ENCODE measurements at regions not wholly inside any gene's neighbourhood (a gene's known extent, or its start where the extent isn't known, plus 50 kb on each side); places are given as distances from the start of the nearest gene placed in this dataset.

DNA sequence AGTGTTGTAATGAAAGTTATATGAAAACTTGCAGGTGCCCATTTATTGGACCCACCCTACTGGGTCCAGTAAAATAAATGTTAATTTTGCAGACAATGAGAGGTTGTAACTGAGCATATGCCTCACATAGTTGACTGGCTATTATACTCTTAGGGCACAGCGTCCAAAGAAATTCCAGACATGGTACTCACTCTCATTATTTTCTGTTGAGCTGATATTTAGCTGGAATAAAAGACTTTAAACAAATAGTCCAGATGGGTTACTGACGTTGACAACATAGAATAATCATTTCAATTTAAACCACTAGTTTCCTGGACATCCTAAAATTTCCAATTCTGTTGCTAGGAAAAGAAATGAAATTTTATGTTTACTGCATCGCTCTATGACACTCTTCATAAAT lies 174.5 kb downstream of the ZNF365 start:
- H3K27ac ChIP-seq (ENCODE audit: low read depth), result no peak overlapping the region
- no peaks in the 10 kb centered on the region for H3K4me1 ChIP-seq (ENCODE audit: insufficient read depth)
- H2AFZ ChIP-seq, result no peak overlapping the region
- no peaks in the 10 kb centered on the region for H3F3A ChIP-seq (replicated peaks; ENCODE audit: low read depth)
- Mint-ChIP-seq H3K36me3 (ENCODE audit: low read depth) (no peaks in the 10 kb centered on the region), H3K4me1 (no peaks in the 10 kb centered on the region), H3K27ac (no peak overlapping the region), H3K27me3 (ENCODE audit: insufficient read depth, low read depth, poor library complexity) (no peaks in the 10 kb centered on the region), H3K9me3 (no peaks in the 10 kb centered on the region), H3K4me3 (no peak overlapping the region)
- TF ChIP-seq, protein P1, sequence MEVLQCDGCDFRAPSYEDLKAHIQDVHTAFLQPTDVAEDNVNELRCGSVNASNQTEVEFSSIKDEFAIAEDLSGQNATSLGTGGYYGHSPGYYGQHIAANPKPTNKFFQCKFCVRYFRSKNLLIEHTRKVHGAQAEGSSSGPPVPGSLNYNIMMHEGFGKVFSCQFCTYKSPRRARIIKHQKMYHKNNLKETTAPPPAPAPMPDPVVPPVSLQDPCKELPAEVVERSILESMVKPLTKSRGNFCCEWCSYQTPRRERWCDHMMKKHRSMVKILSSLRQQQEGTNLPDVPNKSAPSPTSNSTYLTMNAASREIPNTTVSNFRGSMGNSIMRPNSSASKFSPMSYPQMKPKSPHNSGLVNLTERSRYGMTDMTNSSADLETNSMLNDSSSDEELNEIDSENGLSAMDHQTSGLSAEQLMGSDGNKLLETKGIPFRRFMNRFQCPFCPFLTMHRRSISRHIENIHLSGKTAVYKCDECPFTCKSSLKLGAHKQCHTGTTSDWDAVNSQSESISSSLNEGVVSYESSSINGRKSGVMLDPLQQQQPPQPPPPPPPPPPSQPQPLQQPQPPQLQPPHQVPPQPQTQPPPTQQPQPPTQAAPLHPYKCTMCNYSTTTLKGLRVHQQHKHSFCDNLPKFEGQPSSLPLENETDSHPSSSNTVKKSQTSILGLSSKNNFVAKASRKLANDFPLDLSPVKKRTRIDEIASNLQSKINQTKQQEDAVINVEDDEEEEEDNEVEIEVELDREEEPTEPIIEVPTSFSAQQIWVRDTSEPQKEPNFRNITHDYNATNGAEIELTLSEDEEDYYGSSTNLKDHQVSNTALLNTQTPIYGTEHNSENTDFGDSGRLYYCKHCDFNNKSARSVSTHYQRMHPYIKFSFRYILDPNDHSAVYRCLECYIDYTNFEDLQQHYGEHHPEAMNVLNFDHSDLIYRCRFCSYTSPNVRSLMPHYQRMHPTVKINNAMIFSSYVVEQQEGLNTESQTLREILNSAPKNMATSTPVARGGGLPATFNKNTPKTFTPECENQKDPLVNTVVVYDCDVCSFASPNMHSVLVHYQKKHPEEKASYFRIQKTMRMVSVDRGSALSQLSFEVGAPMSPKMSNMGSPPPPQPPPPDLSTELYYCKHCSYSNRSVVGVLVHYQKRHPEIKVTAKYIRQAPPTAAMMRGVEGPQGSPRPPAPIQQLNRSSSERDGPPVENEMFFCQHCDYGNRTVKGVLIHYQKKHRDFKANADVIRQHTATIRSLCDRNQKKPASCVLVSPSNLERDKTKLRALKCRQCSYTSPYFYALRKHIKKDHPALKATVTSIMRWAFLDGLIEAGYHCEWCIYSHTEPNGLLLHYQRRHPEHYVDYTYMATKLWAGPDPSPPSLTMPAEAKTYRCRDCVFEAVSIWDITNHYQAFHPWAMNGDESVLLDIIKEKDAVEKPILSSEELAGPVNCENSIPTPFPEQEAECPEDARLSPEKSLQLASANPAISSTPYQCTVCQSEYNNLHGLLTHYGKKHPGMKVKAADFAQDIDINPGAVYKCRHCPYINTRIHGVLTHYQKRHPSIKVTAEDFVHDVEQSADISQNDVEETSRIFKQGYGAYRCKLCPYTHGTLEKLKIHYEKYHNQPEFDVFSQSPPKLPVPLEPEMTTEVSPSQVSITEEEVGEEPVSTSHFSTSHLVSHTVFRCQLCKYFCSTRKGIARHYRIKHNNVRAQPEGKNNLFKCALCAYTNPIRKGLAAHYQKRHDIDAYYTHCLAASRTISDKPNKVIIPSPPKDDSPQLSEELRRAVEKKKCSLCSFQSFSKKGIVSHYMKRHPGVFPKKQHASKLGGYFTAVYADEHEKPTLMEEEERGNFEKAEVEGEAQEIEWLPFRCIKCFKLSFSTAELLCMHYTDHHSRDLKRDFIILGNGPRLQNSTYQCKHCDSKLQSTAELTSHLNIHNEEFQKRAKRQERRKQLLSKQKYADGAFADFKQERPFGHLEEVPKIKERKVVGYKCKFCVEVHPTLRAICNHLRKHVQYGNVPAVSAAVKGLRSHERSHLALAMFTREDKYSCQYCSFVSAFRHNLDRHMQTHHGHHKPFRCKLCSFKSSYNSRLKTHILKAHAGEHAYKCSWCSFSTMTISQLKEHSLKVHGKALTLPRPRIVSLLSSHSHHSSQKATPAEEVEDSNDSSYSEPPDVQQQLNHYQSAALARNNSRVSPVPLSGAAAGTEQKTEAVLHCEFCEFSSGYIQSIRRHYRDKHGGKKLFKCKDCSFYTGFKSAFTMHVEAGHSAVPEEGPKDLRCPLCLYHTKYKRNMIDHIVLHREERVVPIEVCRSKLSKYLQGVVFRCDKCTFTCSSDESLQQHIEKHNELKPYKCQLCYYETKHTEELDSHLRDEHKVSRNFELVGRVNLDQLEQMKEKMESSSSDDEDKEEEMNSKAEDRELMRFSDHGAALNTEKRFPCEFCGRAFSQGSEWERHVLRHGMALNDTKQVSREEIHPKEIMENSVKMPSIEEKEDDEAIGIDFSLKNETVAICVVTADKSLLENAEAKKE (CRISPR knock-in tag; IDR thresholded peaks at IDR 0.05), result no peak
- TF ChIP-seq NANOG (IDR thresholded peaks at IDR 0.05; ENCODE audit: borderline replicate concordance) (no peak), STAT1 (IDR thresholded peaks at IDR 0.05; ENCODE audit: unreplicated experiment) (no peak), ZNF331 (CRISPR knock-in tag; IDR thresholded peaks at IDR 0.05; ENCODE audit: low read depth) (no peak), CREB1 (CRISPR knock-in tag; IDR thresholded peaks at IDR 0.05; ENCODE audit: low read depth) (no peak), JUNB (IDR thresholded peaks at IDR 0.05; ENCODE audit: unreplicated experiment) (no peak), POLR2AphosphoS5 (IDR thresholded peaks at IDR 0.05; ENCODE audit: low read depth) (no peak)
- TF ChIP-seq, protein P2, sequence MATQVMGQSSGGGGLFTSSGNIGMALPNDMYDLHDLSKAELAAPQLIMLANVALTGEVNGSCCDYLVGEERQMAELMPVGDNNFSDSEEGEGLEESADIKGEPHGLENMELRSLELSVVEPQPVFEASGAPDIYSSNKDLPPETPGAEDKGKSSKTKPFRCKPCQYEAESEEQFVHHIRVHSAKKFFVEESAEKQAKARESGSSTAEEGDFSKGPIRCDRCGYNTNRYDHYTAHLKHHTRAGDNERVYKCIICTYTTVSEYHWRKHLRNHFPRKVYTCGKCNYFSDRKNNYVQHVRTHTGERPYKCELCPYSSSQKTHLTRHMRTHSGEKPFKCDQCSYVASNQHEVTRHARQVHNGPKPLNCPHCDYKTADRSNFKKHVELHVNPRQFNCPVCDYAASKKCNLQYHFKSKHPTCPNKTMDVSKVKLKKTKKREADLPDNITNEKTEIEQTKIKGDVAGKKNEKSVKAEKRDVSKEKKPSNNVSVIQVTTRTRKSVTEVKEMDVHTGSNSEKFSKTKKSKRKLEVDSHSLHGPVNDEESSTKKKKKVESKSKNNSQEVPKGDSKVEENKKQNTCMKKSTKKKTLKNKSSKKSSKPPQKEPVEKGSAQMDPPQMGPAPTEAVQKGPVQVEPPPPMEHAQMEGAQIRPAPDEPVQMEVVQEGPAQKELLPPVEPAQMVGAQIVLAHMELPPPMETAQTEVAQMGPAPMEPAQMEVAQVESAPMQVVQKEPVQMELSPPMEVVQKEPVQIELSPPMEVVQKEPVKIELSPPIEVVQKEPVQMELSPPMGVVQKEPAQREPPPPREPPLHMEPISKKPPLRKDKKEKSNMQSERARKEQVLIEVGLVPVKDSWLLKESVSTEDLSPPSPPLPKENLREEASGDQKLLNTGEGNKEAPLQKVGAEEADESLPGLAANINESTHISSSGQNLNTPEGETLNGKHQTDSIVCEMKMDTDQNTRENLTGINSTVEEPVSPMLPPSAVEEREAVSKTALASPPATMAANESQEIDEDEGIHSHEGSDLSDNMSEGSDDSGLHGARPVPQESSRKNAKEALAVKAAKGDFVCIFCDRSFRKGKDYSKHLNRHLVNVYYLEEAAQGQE (IDR thresholded peaks at IDR 0.05; ENCODE audit: unreplicated experiment), result no peak
- TF ChIP-seq, protein P3, sequence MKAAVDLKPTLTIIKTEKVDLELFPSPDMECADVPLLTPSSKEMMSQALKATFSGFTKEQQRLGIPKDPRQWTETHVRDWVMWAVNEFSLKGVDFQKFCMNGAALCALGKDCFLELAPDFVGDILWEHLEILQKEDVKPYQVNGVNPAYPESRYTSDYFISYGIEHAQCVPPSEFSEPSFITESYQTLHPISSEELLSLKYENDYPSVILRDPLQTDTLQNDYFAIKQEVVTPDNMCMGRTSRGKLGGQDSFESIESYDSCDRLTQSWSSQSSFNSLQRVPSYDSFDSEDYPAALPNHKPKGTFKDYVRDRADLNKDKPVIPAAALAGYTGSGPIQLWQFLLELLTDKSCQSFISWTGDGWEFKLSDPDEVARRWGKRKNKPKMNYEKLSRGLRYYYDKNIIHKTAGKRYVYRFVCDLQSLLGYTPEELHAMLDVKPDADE (IDR thresholded peaks at IDR 0.05), result no peak
- TF ChIP-seq, protein P4, sequence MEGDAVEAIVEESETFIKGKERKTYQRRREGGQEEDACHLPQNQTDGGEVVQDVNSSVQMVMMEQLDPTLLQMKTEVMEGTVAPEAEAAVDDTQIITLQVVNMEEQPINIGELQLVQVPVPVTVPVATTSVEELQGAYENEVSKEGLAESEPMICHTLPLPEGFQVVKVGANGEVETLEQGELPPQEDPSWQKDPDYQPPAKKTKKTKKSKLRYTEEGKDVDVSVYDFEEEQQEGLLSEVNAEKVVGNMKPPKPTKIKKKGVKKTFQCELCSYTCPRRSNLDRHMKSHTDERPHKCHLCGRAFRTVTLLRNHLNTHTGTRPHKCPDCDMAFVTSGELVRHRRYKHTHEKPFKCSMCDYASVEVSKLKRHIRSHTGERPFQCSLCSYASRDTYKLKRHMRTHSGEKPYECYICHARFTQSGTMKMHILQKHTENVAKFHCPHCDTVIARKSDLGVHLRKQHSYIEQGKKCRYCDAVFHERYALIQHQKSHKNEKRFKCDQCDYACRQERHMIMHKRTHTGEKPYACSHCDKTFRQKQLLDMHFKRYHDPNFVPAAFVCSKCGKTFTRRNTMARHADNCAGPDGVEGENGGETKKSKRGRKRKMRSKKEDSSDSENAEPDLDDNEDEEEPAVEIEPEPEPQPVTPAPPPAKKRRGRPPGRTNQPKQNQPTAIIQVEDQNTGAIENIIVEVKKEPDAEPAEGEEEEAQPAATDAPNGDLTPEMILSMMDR (conservative IDR thresholded peaks at IDR 0.05; ENCODE audit: low read depth in 2 of 2), result no peak
- no peak overlapping the region for H3K4me2 ChIP-seq
- H4K20me1 ChIP-seq (replicated peaks; ENCODE audit: insufficient read depth), result no peaks in the 10 kb centered on the region
- DNase-seq (ENCODE audit: low spot score) (no peak), ATAC-seq (no peak)
- no peaks in the 10 kb centered on the region for H3K27me3 ChIP-seq (ENCODE audit: insufficient read depth)
- no peaks in the 10 kb centered on the region for H3K79me2 ChIP-seq (replicated peaks; ENCODE audit: insufficient read depth)
- no peaks in the 10 kb centered on the region for H3K9me2 ChIP-seq (ENCODE audit: insufficient read depth)
- no peak overlapping the region for H3K4me3 ChIP-seq
- no peaks in the 10 kb centered on the region for H3K36me3 ChIP-seq (ENCODE audit: insufficient read depth)
